ENCODE measurements at regions not wholly inside any gene's neighbourhood (a gene's known extent, or its start where the extent isn't known, plus 50 kb on each side); places are given as distances from the start of the nearest gene placed in this dataset.

DNA sequence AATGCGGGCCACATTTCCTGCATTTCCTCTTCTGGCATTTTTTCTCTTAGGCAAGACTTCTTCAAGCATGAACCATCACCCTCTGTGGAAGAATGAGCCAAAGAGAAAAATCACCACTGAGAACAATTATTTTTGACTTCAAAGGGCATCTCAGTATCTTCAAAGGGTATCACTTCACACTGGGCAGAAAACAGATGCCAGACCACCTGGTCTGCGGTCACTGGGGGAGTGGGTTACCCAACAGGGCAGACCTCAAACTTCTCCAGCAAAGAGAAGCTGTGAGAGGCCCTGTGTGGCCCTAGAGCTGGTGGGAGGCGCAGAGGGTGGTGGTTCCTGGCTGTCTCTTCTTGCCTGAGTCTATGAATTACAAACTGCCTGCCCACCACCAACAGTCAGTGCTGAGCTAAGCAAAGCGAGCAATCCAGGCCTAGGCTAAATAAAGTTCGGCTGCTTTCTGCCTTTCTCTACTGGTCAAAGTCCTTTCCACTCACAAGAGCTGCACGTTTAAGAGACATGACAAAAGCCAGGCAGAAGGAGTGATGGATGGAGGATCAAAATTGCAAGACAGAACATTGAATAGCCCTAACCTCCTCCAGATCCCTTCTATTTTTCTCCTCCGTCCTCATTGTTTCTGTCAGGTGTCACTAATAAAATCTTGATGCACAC lies 602.7 kb upstream of the CDH5 start:
- ATAC-seq: no peak
- CTCF ChIA-PET: no interaction called here

More for the DNA sequence above, 602.7 kb upstream of the CDH5 start:
- Mint-ChIP-seq H3K27me3 (ENCODE audit: low read depth) (peaks cover 7% of the 10 kb centered on the region), H3K4me1 (peaks cover 43% of the 10 kb centered on the region), H3K4me3 (no peak overlapping the region), H3K36me3 (peaks cover 4% of the 10 kb centered on the region), H3K9me3 (peaks cover 2% of the 10 kb centered on the region), H3K27ac (no peak overlapping the region)
- DNase-seq (ENCODE audit: low spot score): no peak
- TF ChIP-seq ZNF138 (CRISPR knock-in tag; conservative IDR thresholded peaks at IDR 0.05): no peak
- TF ChIP-seq ELF4 (CRISPR knock-in tag; IDR thresholded peaks at IDR 0.05; ENCODE audit: low read depth): no peak
- no peak for TF ChIP-seq PREB (CRISPR knock-in tag; IDR thresholded peaks at IDR 0.05; ENCODE audit: borderline replicate concordance)
- TF ChIP-seq, protein P1, sequence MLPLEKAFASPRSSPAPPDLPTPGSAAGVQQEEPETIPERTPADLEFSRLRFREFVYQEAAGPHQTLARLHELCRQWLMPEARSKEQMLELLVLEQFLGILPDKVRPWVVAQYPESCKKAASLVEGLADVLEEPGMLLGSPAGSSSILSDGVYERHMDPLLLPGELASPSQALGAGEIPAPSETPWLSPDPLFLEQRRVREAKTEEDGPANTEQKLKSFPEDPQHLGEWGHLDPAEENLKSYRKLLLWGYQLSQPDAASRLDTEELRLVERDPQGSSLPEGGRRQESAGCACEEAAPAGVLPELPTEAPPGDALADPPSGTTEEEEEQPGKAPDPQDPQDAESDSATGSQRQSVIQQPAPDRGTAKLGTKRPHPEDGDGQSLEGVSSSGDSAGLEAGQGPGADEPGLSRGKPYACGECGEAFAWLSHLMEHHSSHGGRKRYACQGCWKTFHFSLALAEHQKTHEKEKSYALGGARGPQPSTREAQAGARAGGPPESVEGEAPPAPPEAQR (CRISPR knock-in tag; IDR thresholded peaks at IDR 0.05): no peak
- TF ChIP-seq NFE2L1 (CRISPR knock-in tag; IDR thresholded peaks at IDR 0.05): no peak
- TF ChIP-seq ZNF671 (CRISPR knock-in tag; IDR thresholded peaks at IDR 0.05): no peak
- TF ChIP-seq, protein P2, sequence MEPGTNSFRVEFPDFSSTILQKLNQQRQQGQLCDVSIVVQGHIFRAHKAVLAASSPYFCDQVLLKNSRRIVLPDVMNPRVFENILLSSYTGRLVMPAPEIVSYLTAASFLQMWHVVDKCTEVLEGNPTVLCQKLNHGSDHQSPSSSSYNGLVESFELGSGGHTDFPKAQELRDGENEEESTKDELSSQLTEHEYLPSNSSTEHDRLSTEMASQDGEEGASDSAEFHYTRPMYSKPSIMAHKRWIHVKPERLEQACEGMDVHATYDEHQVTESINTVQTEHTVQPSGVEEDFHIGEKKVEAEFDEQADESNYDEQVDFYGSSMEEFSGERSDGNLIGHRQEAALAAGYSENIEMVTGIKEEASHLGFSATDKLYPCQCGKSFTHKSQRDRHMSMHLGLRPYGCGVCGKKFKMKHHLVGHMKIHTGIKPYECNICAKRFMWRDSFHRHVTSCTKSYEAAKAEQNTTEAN (CRISPR knock-in tag; IDR thresholded peaks at IDR 0.05): no peak
- no peak for TF ChIP-seq E2F1 (CRISPR knock-in tag; IDR thresholded peaks at IDR 0.05)
- no peak for TF ChIP-seq HMGA2 (CRISPR knock-in tag; IDR thresholded peaks at IDR 0.05)
- TF ChIP-seq NR2C2 (CRISPR knock-in tag; IDR thresholded peaks at IDR 0.05): no peak
- no peak for TF ChIP-seq SMAD3 (CRISPR knock-in tag; IDR thresholded peaks at IDR 0.05; ENCODE audit: borderline replicate concordance)
- TF ChIP-seq KAT7 (CRISPR knock-in tag; IDR thresholded peaks at IDR 0.05; ENCODE audit: borderline replicate concordance): no peak
- TF ChIP-seq, protein P3, sequence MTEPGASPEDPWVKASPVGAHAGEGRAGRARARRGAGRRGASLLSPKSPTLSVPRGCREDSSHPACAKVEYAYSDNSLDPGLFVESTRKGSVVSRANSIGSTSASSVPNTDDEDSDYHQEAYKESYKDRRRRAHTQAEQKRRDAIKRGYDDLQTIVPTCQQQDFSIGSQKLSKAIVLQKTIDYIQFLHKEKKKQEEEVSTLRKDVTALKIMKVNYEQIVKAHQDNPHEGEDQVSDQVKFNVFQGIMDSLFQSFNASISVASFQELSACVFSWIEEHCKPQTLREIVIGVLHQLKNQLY (CRISPR knock-in tag; IDR thresholded peaks at IDR 0.05): no peak
- no peak for TF ChIP-seq ZBTB21 (CRISPR knock-in tag; IDR thresholded peaks at IDR 0.05; ENCODE audit: borderline replicate concordance)
- TF ChIP-seq RORB (CRISPR knock-in tag; IDR thresholded peaks at IDR 0.05): no peak
- no peak for TF ChIP-seq IRF2 (CRISPR knock-in tag; IDR thresholded peaks at IDR 0.05; ENCODE audit: borderline replicate concordance, low read depth)
- TF ChIP-seq ERG (CRISPR knock-in tag; IDR thresholded peaks at IDR 0.05): no peak
- TF ChIP-seq, protein P4, sequence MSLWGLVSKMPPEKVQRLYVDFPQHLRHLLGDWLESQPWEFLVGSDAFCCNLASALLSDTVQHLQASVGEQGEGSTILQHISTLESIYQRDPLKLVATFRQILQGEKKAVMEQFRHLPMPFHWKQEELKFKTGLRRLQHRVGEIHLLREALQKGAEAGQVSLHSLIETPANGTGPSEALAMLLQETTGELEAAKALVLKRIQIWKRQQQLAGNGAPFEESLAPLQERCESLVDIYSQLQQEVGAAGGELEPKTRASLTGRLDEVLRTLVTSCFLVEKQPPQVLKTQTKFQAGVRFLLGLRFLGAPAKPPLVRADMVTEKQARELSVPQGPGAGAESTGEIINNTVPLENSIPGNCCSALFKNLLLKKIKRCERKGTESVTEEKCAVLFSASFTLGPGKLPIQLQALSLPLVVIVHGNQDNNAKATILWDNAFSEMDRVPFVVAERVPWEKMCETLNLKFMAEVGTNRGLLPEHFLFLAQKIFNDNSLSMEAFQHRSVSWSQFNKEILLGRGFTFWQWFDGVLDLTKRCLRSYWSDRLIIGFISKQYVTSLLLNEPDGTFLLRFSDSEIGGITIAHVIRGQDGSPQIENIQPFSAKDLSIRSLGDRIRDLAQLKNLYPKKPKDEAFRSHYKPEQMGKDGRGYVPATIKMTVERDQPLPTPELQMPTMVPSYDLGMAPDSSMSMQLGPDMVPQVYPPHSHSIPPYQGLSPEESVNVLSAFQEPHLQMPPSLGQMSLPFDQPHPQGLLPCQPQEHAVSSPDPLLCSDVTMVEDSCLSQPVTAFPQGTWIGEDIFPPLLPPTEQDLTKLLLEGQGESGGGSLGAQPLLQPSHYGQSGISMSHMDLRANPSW (CRISPR knock-in tag; conservative IDR thresholded peaks at IDR 0.05; ENCODE audit: low read depth): no peak
- no peak for TF ChIP-seq MXD4 (CRISPR knock-in tag; IDR thresholded peaks at IDR 0.05; ENCODE audit: borderline replicate concordance)
- TF ChIP-seq, protein P5, sequence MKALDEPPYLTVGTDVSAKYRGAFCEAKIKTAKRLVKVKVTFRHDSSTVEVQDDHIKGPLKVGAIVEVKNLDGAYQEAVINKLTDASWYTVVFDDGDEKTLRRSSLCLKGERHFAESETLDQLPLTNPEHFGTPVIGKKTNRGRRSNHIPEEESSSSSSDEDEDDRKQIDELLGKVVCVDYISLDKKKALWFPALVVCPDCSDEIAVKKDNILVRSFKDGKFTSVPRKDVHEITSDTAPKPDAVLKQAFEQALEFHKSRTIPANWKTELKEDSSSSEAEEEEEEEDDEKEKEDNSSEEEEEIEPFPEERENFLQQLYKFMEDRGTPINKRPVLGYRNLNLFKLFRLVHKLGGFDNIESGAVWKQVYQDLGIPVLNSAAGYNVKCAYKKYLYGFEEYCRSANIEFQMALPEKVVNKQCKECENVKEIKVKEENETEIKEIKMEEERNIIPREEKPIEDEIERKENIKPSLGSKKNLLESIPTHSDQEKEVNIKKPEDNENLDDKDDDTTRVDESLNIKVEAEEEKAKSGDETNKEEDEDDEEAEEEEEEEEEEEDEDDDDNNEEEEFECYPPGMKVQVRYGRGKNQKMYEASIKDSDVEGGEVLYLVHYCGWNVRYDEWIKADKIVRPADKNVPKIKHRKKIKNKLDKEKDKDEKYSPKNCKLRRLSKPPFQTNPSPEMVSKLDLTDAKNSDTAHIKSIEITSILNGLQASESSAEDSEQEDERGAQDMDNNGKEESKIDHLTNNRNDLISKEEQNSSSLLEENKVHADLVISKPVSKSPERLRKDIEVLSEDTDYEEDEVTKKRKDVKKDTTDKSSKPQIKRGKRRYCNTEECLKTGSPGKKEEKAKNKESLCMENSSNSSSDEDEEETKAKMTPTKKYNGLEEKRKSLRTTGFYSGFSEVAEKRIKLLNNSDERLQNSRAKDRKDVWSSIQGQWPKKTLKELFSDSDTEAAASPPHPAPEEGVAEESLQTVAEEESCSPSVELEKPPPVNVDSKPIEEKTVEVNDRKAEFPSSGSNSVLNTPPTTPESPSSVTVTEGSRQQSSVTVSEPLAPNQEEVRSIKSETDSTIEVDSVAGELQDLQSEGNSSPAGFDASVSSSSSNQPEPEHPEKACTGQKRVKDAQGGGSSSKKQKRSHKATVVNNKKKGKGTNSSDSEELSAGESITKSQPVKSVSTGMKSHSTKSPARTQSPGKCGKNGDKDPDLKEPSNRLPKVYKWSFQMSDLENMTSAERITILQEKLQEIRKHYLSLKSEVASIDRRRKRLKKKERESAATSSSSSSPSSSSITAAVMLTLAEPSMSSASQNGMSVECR (CRISPR knock-in tag; IDR thresholded peaks at IDR 0.05; ENCODE audit: borderline replicate concordance): no peak
- POLR2A ChIA-PET: no interaction called here

Measured in WTC11 (cell line).